Heart left ventricle (tissue), 16 donors: ENCODE measurements at regions not wholly inside any gene's neighbourhood (a gene's known extent, or its start where the extent isn't known, plus 50 kb on each side); places are given as distances from the start of the nearest gene placed in this dataset.

ENCODE experiments used
- ATAC-seq, 4 donors: fragments of 200-7000 bp; cut with Tn5 transposase; one replicate each; pipeline ENCODE4 v1.9.1; 2020 to 2022; ENCODE audit warnings: moderate library complexity in 4 of 4, mild to moderate bottlenecking in 3 of 4, moderate number of reproducible peaks in 1 of 4
- DNase-seq, 5 donors: peaks; one replicate each; pipeline ENCODE4 v3.0.0-alpha.2; 2020
- H3K27ac ChIP-seq, 12 donors: fragments of 200-600 bp; sonication (generic) in 4 of 12; one replicate each; pipeline versions ENCODE4 v1.5.0 to v1.8.0; 2016 to 2022; ENCODE audit warnings: mild to moderate bottlenecking in 2 of 12
- H3K27me3 ChIP-seq, 9 donors: fragments of 200-600 bp; sonication (generic) in 2 of 9; one replicate each; pipeline versions ENCODE4 v1.5.1 to v1.8.0; 2016 to 2022; ENCODE audit warnings: mild to moderate bottlenecking in 3 of 9
- H3K36me3 ChIP-seq, 9 donors: fragments of 200-600 bp; sonication (generic) in 2 of 9; one replicate each; pipeline versions ENCODE4 v1.5.0 to v1.8.0; 2018 to 2022; ENCODE audit warnings: mild to moderate bottlenecking in 2 of 9
- H3K4me1 ChIP-seq, 12 donors: fragments of 200-600 bp; sonication (generic) in 4 of 12; one replicate each; pipeline versions ENCODE4 v1.5.0 to v1.8.0; 2016 to 2022; ENCODE audit warnings: mild to moderate bottlenecking in 3 of 12
- H3K4me3 ChIP-seq, 12 donors: fragments of 200-600 bp; sonication (generic) in 4 of 12; one replicate each; pipeline versions ENCODE4 v1.5.0 to v1.8.0; 2017 to 2022; ENCODE audit warnings: mild to moderate bottlenecking in 9 of 12, moderate library complexity in 4 of 12
- H3K9me3 ChIP-seq, 12 donors: fragments of 200-600 bp; sonication (generic) in 4 of 12; one replicate each; pipeline versions ENCODE4 v1.5.0 to v1.8.0; 2016 to 2022; ENCODE audit warnings: mild to moderate bottlenecking in 1 of 12
- CTCF ChIP-seq, 12 donors: fragments of 200-600 bp; sonication (generic) in 4 of 12; IDR thresholded peaks; one replicate each; pipeline versions ENCODE4 v1.5.0 to v1.8.0; 2018 to 2022; ENCODE audit warnings: antibody characterized with exemption in 12 of 12, mild to moderate bottlenecking in 5 of 12
- POLR2A ChIP-seq, 2 donors: fragments of 450-650 bp; IDR thresholded peaks; one replicate each; pipeline ENCODE4 v1.6.1; 2017; ENCODE audit warnings: antibody characterized with exemption in 2 of 2, mild to moderate bottlenecking in 2 of 2, moderate library complexity in 2 of 2
- WGBS, 4 donors: extraction: QIAGEN DNeasy Blood & Tissue Kit in 2 of 4; methylation state at CpG; one replicate each; pipeline versions ENCODE4 v1.1.5 to v1.1.7; 2013 to 2018; 5-methylcytosine and 5-hydroxymethylcytosine counted together
- intact Hi-C, 10 donors: fragments of 100-400 bp; cut with DNase I; formaldehyde crosslinking; loops; one replicate each; pipeline versions ENCODE4 v1.11.1 to v1.14.2; 2022
- donor health status: ischemic (EF 13 %, LVEDD 7.1; RV severe dilation, severe dysfunction).
- donor health status: healthy with polysubstance abuse.
- donor health status: DM: no; HTN: yes; CAD: no.
- donor health status: DM: no; HTN: no; CAD: no.
- donor health status: ischemic (EF 25% LVEDD 6.9; RV normal size, moderate dysfunction).
- donor health status: ischemic (EF 25% LVEDD 5.7; RV mildly dilated, moderate dysfunction).
- donor health status: healthy.
- donor health status: DM: yes; HTN: yes; CAD: no.
- donor health status: ischemic (EF 35%, LVEDD 5.7; RV mildly dilated, moderate dysfunction).
- donor health status: nonischemic (EF 11% LVEDD 7.7; RV severe dilation, severe dysfunction).
- donor health status: DM: yes; HTN: yes; CAD: no.
- donor health status: PGD.
- donor health status: ischemic (EF 29% LVEDD 5.4; RV normal size, mild dysfunction).
- donor health status: nonischemic (EF 23%, LVEDD 6.1; RV moderate dilation, normal function).

- H3K4me3 ChIP-seq = no peak overlapping the region
- no peak for TF ChIP-seq CTCF (IDR thresholded peaks at IDR 0.05)
- TF ChIP-seq POLR2A (IDR thresholded peaks at IDR 0.05) = no peak
- no peaks in the 10 kb centered on the region for H3K27me3 ChIP-seq
- H3K27ac ChIP-seq = no peak overlapping the region
- 88 to 96% (median 92%) methylated on average over 1 of the region's 1 CpG for WGBS, 4 donors
- H3K4me1 ChIP-seq = no peaks in the 10 kb centered on the region
- DNase-seq = no peak
- no peaks in the 10 kb centered on the region for H3K9me3 ChIP-seq
- intact Hi-C loops = no loop called here
- H3K36me3 ChIP-seq = no peaks in the 10 kb centered on the region
- ATAC-seq = no peak
These were observed 2618.3 kb upstream of the PCDH20 start for GRCh38 chr13:64033921-64034320.

GRCh38 chr13:64029343-64030093 is 2613.9 kb upstream of the PCDH20 start:
- no peak for DNase-seq
- no peak for ATAC-seq
- TF ChIP-seq CTCF (IDR thresholded peaks at IDR 0.05) (no peak), POLR2A (IDR thresholded peaks at IDR 0.05) (no peak)
- Histone ChIP-seq H3K36me3 (no peaks in the 10 kb centered on the region), H3K4me3 (no peak overlapping the region), H3K27me3 (no peaks in the 10 kb centered on the region), H3K9me3 (no peaks in the 10 kb centered on the region), H3K4me1 (no peaks in the 10 kb centered on the region), H3K27ac (no peak overlapping the region)
- WGBS, 4 donors = 77 to 81% (median 80%) methylated on average over 18 to 19 of the region's 19 CpGs
- intact Hi-C loops = no loop called here

GRCh38 chr13:64028551-64028950 is 2612.9 kb upstream of the PCDH20 start:
- H3K36me3 ChIP-seq = no peaks in the 10 kb centered on the region
- TF ChIP-seq POLR2A (IDR thresholded peaks at IDR 0.05) (no peak), CTCF (IDR thresholded peaks at IDR 0.05) (no peak)
- no peaks in the 10 kb centered on the region for H3K4me1 ChIP-seq
- H3K27ac ChIP-seq = no peak overlapping the region
- H3K27me3 ChIP-seq = no peaks in the 10 kb centered on the region
- intact Hi-C loops = no loop called here
- H3K4me3 ChIP-seq = no peak overlapping the region
- H3K9me3 ChIP-seq = no peaks in the 10 kb centered on the region
- no peak for ATAC-seq
- no peak for DNase-seq

- 43 to 59% (median 51%) methylated on average over 2 of the region's 2 CpGs for WGBS, 4 donors
- DNase-seq (no peak), ATAC-seq (no peak)
- Histone ChIP-seq H3K36me3 (no peaks in the 10 kb centered on the region), H3K27me3 (no peaks in the 10 kb centered on the region), H3K27ac (no peak overlapping the region), H3K4me1 (no peaks in the 10 kb centered on the region), H3K9me3 (peaks cover 0 to 6% (median 0%) of the 10 kb centered on the region in 12 donors), H3K4me3 (no peak overlapping the region)
- intact Hi-C loops = no loop called here
- TF ChIP-seq POLR2A (IDR thresholded peaks at IDR 0.05) (no peak), CTCF (IDR thresholded peaks at IDR 0.05) (no peak)
These were observed 2604.5 kb upstream of the PCDH20 start for GRCh38 chr13:64020126-64020525.
